Activated CD8-positive, alpha-beta memory T cell treated with anti-CD3 and anti-CD28 coated beads for 36 hours (primary cell): ENCODE measurements at regions not wholly inside any gene's neighbourhood (a gene's known extent, or its start where the extent isn't known, plus 50 kb on each side); places are given as distances from the start of the nearest gene placed in this dataset.

Experiments
- CTCF ChIA-PET: fragments of 350-600 bp; sonication (Branson Sonifier 250); formaldehyde crosslinking; loops from one replicate; lab custom pipeline; 2021; ENCODE audit warnings: antibody characterized with exemption; lab: Charles Lee
- POLR2A ChIA-PET: fragments of 350-600 bp; sonication (Branson Sonifier 250); formaldehyde crosslinking; loops from one replicate; lab custom pipeline; 2021; ENCODE audit warnings: antibody characterized with exemption; lab: Charles Lee

- ChIA-PET POLR2A (no interaction called here), CTCF (no interaction called here)
These were observed 103.7 kb upstream of the SALL4 start for GRCh38 chr20:51906049-51906448.

- POLR2A ChIA-PET: no interaction called here
- CTCF ChIA-PET: no interaction called here
These were observed 100.6 kb upstream of the SALL4 start for GRCh38 chr20:51902933-51903332.

- ChIA-PET POLR2A (no interaction called here), CTCF (no interaction called here)
These were observed 98.1 kb upstream of the SALL4 start for GRCh38 chr20:51900443-51900842.

GRCh38 chr20:51899674-51900073 is 97.4 kb upstream of the SALL4 start:
- POLR2A ChIA-PET: no interaction called here
- CTCF ChIA-PET: no interaction called here

- ChIA-PET POLR2A (no interaction called here), CTCF (no interaction called here)
These were observed 96.5 kb upstream of the SALL4 start for GRCh38 chr20:51898788-51899187.

- ChIA-PET POLR2A (no interaction called here), CTCF (no interaction called here)
These were observed 92.3 kb upstream of the SALL4 start for GRCh38 chr20:51894619-51895018.

- ChIA-PET POLR2A (no interaction called here), CTCF (interaction anchor here (0.6 kb wide), 1 partner anchor 35 kb away, joined by 4 read pairs; no protein-coding TSS in a partner anchor)
These were observed 91.9 kb upstream of the SALL4 start for GRCh38 chr20:51894201-51894600.

GRCh38 chr20:51893723-51894122 is 91.4 kb upstream of the SALL4 start:
- ChIA-PET POLR2A (no interaction called here), CTCF (interaction anchor here (0.6 kb wide), 1 partner anchor 35 kb away, joined by 4 read pairs; no protein-coding TSS in a partner anchor)

GRCh38 chr20:51890003-51890402 is 87.7 kb upstream of the SALL4 start:
- CTCF ChIA-PET: no interaction called here
- POLR2A ChIA-PET: no interaction called here

- POLR2A ChIA-PET: no interaction called here
- CTCF ChIA-PET: no interaction called here
These were observed 87.1 kb upstream of the SALL4 start for GRCh38 chr20:51889466-51889865.

GRCh38 chr20:51888291-51888690 is 86.0 kb upstream of the SALL4 start:
- CTCF ChIA-PET: interaction anchor here (0.7 kb wide), 1 partner anchor 1673 kb away, joined by 3 read pairs; no protein-coding TSS in a partner anchor
- POLR2A ChIA-PET: no interaction called here

- CTCF ChIA-PET: no interaction called here
- POLR2A ChIA-PET: no interaction called here
These were observed 84.7 kb upstream of the SALL4 start for GRCh38 chr20:51886891-51887608.

- ChIA-PET CTCF (no interaction called here), POLR2A (no interaction called here)
These were observed 84.0 kb upstream of the SALL4 start for GRCh38 chr20:51886341-51886740.

- CTCF ChIA-PET: no interaction called here
- POLR2A ChIA-PET: no interaction called here
These were observed 82.2 kb upstream of the SALL4 start for GRCh38 chr20:51884561-51884960.

- CTCF ChIA-PET: no interaction called here
- POLR2A ChIA-PET: no interaction called here
These were observed 77.9 kb upstream of the SALL4 start for GRCh38 chr20:51880188-51880587.

GRCh38 chr20:51876313-51876940 is 74.1 kb upstream of the SALL4 start:
- CTCF ChIA-PET: no interaction called here
- POLR2A ChIA-PET: no interaction called here

- ChIA-PET CTCF (no interaction called here), POLR2A (no interaction called here)
These were observed 71.3 kb upstream of the SALL4 start for GRCh38 chr20:51873652-51874051.

GRCh38 chr20:51871943-51872342 is 69.6 kb upstream of the SALL4 start:
- ChIA-PET POLR2A (interaction anchor here (0.5 kb wide), 1 partner anchor 1008 kb away, joined by 4 read pairs; no protein-coding TSS in a partner anchor), CTCF (no interaction called here)

- ChIA-PET POLR2A (no interaction called here), CTCF (no interaction called here)
These were observed 66.7 kb upstream of the SALL4 start for GRCh38 chr20:51869002-51869401.

GRCh38 chr20:51867251-51867650 is 64.9 kb upstream of the SALL4 start:
- ChIA-PET CTCF (no interaction called here), POLR2A (no interaction called here)

- ChIA-PET CTCF (no interaction called here), POLR2A (no interaction called here)
These were observed 62.6 kb upstream of the SALL4 start for GRCh38 chr20:51864967-51865366.
